H9 (cell line): ENCODE measurements at regions not wholly inside any gene's neighbourhood (a gene's known extent, or its start where the extent isn't known, plus 50 kb on each side); places are given as distances from the start of the nearest gene placed in this dataset.

Experiments
- DNase-seq: peaks from one replicate; pipeline ENCODE4 v3.0.0-alpha.2; 2017
- H2AFZ ChIP-seq: one replicate; pipeline ENCODE4 v1.6.1; 2013; ENCODE audit warnings: mild to moderate bottlenecking, low read length, control low read depth, moderate library complexity
- H2AK5ac ChIP-seq: 2 replicates; pipeline ENCODE4 v1.6.1; 2013; ENCODE audit warnings: low read length, control low read depth, mixed read lengths; ENCODE audit not compliant: insufficient read length
- H2BK120ac ChIP-seq: one replicate; pipeline ENCODE4 v1.6.1; 2013; ENCODE audit warnings: low read depth, mild to moderate bottlenecking, low read length, control low read depth, inconsistent platforms; ENCODE audit not compliant: poor library complexity, severe bottlenecking
- H2BK12ac ChIP-seq: 2 replicates; pipeline ENCODE4 v1.6.1; 2013; ENCODE audit warnings: low read length, control low read depth, mixed read lengths, low read depth; ENCODE audit not compliant: insufficient read length
- H2BK15ac ChIP-seq: 2 replicates; pipeline ENCODE4 v1.6.1; 2013; ENCODE audit warnings: low read depth, low read length, control low read depth
- H2BK20ac ChIP-seq: one replicate; pipeline ENCODE4 v1.6.1; 2013; ENCODE audit warnings: low read depth, mild to moderate bottlenecking, low read length, control low read depth, inconsistent platforms; ENCODE audit not compliant: poor library complexity, severe bottlenecking
- H2BK5ac ChIP-seq: 2 replicates; pipeline ENCODE4 v1.6.1; 2013; ENCODE audit warnings: low read length, control low read depth, mixed read lengths; ENCODE audit not compliant: insufficient read length
- H3K14ac ChIP-seq: 2 replicates; pipeline ENCODE4 v1.6.1; 2013; ENCODE audit warnings: low read length, control low read depth; ENCODE audit not compliant: insufficient read depth
- H3K18ac ChIP-seq: 2 replicates; pipeline ENCODE4 v1.6.1; 2013; ENCODE audit warnings: low read depth, mild to moderate bottlenecking, mixed read lengths, low read length, control low read depth; ENCODE audit not compliant: insufficient read length
- H3K23ac ChIP-seq: 2 replicates; pipeline ENCODE4 v1.6.1; 2013; ENCODE audit warnings: low read length, control low read depth, mixed read lengths, low read depth; ENCODE audit not compliant: insufficient read length
- H3K23me2 ChIP-seq: 2 replicates; pipeline ENCODE4 v1.6.1; 2013; ENCODE audit warnings: low read depth, mild to moderate bottlenecking, mixed read lengths, low read length, control low read depth; ENCODE audit not compliant: insufficient read length, poor library complexity, severe bottlenecking
- H3K27ac ChIP-seq: 2 replicates; pipeline ENCODE4 v1.5.1; 2013; ENCODE audit warnings: low read length, control low read depth, mixed read lengths, low read depth; ENCODE audit not compliant: insufficient read length
- H3K27me3 ChIP-seq: 2 replicates; pipeline ENCODE4 v1.6.1; 2013; ENCODE audit warnings: low read length, control low read depth, inconsistent platforms; ENCODE audit not compliant: insufficient read depth
- H3K4ac ChIP-seq: 2 replicates; pipeline ENCODE4 v1.6.1; 2013; ENCODE audit warnings: low read depth, mild to moderate bottlenecking, control low read depth, inconsistent platforms, low read length, moderate library complexity
- H3K4me1 ChIP-seq: 2 replicates; pipeline ENCODE4 v1.6.1; 2013; ENCODE audit warnings: low read length, control low read depth, inconsistent platforms; ENCODE audit not compliant: insufficient read depth
- H3K4me2 ChIP-seq: 2 replicates; pipeline ENCODE4 v1.6.1; 2013; ENCODE audit warnings: low read length, control low read depth, mixed read lengths; ENCODE audit not compliant: insufficient read length, insufficient read depth
- H3K56ac ChIP-seq: 2 replicates; pipeline ENCODE4 v1.6.1; 2013; ENCODE audit warnings: low read depth, mild to moderate bottlenecking, mixed read lengths, low read length, control low read depth; ENCODE audit not compliant: insufficient read length
- H3K79me1 ChIP-seq: 2 replicates; pipeline ENCODE4 v1.6.1; 2013; ENCODE audit warnings: low read depth, mild to moderate bottlenecking, moderate library complexity, low read length, control low read depth, inconsistent platforms; ENCODE audit not compliant: insufficient read depth, poor library complexity, severe bottlenecking
- H3K79me2 ChIP-seq: 2 replicates; pipeline ENCODE4 v1.6.1; 2013; ENCODE audit warnings: low read length, control low read depth, inconsistent platforms; ENCODE audit not compliant: insufficient read depth
- H3K9ac ChIP-seq: 2 replicates; pipeline ENCODE4 v1.6.1; 2013; ENCODE audit warnings: low read length, control low read depth, mixed read lengths; ENCODE audit not compliant: insufficient read length; ENCODE audit errors: extremely low read depth
- H3K9me3 ChIP-seq: one replicate; pipeline ENCODE4 v1.6.1; 2013; ENCODE audit warnings: low read depth, low read length, inconsistent platforms; ENCODE audit not compliant: control insufficient read depth
- H3T11ph ChIP-seq: one replicate; pipeline ENCODE4 v1.6.1; 2013; ENCODE audit warnings: mild to moderate bottlenecking, low read length, control low read depth, inconsistent platforms
- H4K20me1 ChIP-seq: one replicate; pipeline ENCODE4 v1.6.1; 2013; ENCODE audit not compliant: control insufficient read depth, insufficient read length, insufficient read depth
- H4K5ac ChIP-seq: 2 replicates; pipeline ENCODE4 v1.6.1; 2013; ENCODE audit warnings: low read depth, mild to moderate bottlenecking, mixed read lengths, low read length, control low read depth; ENCODE audit not compliant: insufficient read length
- H4K8ac ChIP-seq: replicated peaks from 2 replicates; pipeline ENCODE4 v1.6.1; 2013; ENCODE audit warnings: low read length, control low read depth, mixed read lengths, low read depth; ENCODE audit not compliant: insufficient read length
- H4K91ac ChIP-seq: 2 replicates; pipeline ENCODE4 v1.6.1; 2013; ENCODE audit warnings: low read depth, mild to moderate bottlenecking, moderate library complexity, mixed read lengths, low read length, control low read depth; ENCODE audit not compliant: insufficient read length
- H3K27ac Mint-ChIP-seq, 3 experiments: 2 replicates in 2 of 3; 3 replicates in 1 of 3; pipeline ENCODE4 v1.8.0; 2020 to 2021; ENCODE audit warnings: mixed read lengths in 3 of 3, mild to moderate bottlenecking in 1 of 3, moderate library complexity in 1 of 3
- H3K27me3 Mint-ChIP-seq: 2 replicates; pipeline ENCODE4 v1.8.0; 2021; ENCODE audit warnings: low read depth, mild to moderate bottlenecking, moderate library complexity, mixed read lengths
- H3K36me3 Mint-ChIP-seq, 3 experiments: 2 replicates in 2 of 3; 3 replicates in 1 of 3; pipeline ENCODE4 v1.8.0; 2020 to 2021; ENCODE audit warnings: low read depth in 3 of 3, mixed read lengths in 3 of 3; ENCODE audit not compliant: insufficient read depth in 1 of 3
- H3K4me1 Mint-ChIP-seq, 2 experiments: 2 replicates each; pipeline ENCODE4 v1.8.0; 2020; ENCODE audit warnings: mixed read lengths in 2 of 2
- H3K4me3 Mint-ChIP-seq, 2 experiments: 2 replicates in 1 of 2; 3 replicates in 1 of 2; pipeline ENCODE4 v1.8.0; 2020 to 2021; ENCODE audit warnings: mild to moderate bottlenecking in 2 of 2, mixed read lengths in 2 of 2, moderate library complexity in 1 of 2
- H3K9me3 Mint-ChIP-seq, 2 experiments: 2 replicates in 1 of 2; 3 replicates in 1 of 2; pipeline ENCODE4 v1.8.0; 2020; ENCODE audit warnings: mild to moderate bottlenecking in 2 of 2, mixed read lengths in 2 of 2, moderate library complexity in 1 of 2
- CTCF ChIP-seq: fragments of 200-600 bp; sonication (generic); conservative IDR thresholded peaks from 3 replicates; pipeline ENCODE4 v1.8.0; 2021; ENCODE audit warnings: antibody characterized with exemption, mild to moderate bottlenecking
- WGBS: extraction: QIAGEN DNeasy Blood & Tissue Kit; methylation state at CpG from one replicate; pipeline ENCODE4 v1.1.7; 2013; ENCODE audit warnings: missing lambda C conversion rate, low lambda C conversion rate, mixed read lengths; ENCODE audit not compliant: insufficient read length; ENCODE audit errors: extremely low coverage; 5-methylcytosine and 5-hydroxymethylcytosine counted together

- Mint-ChIP-seq H3K4me1 (no peaks in the 10 kb centered on the region), H3K4me3 (no peak overlapping the region), H3K9me3 (peaks cover 55 to 57% of the 10 kb centered on the region in 2 experiments), H3K36me3 (no peaks in the 10 kb centered on the region; a peak in 1 of 7 replicates), H3K27ac (no peak overlapping the region), H3K27me3 (peaks cover 2% of the 10 kb centered on the region)
- Histone ChIP-seq H3K4me1 (no peaks in the 10 kb centered on the region), H4K20me1 (no peaks in the 10 kb centered on the region), H2BK12ac (no peak overlapping the region), H2BK5ac (no peak overlapping the region), H3K56ac (no peak overlapping the region), H2BK20ac (no peak overlapping the region), H3K4ac (no peak overlapping the region), H3K23me2 (no peaks in the 10 kb centered on the region), H3K79me2 (no peaks in the 10 kb centered on the region), H2BK15ac (no peak overlapping the region), H4K5ac (no peak overlapping the region), H2BK120ac (no peak overlapping the region), H3K23ac (no peak overlapping the region), H2AFZ (no peak overlapping the region), H3K9me3 (peaks cover 31% of the 10 kb centered on the region), H3K4me2 (no peak overlapping the region), H3K79me1 (no peaks in the 10 kb centered on the region), H3K27me3 (no peaks in the 10 kb centered on the region), H3K14ac (no peak overlapping the region), H3T11ph (no peak overlapping the region), H2AK5ac (no peak overlapping the region), H3K18ac (no peak overlapping the region), H4K91ac (no peak overlapping the region), H3K9ac (no peak overlapping the region), H4K8ac (no peak overlapping the region), H3K27ac (no peak overlapping the region)
- no CpG with 5 or more reads among the region's 27 CpGs for WGBS
- no peak for TF ChIP-seq CTCF
- DNase-seq, result no peak
Observed at GRCh38 chrX:28042826-28043564, 61.7 kb upstream of the DCAF8L1 start.
